ENCODE measurements at regions not wholly inside any gene's neighbourhood (a gene's known extent, or its start where the extent isn't known, plus 50 kb on each side); places are given as distances from the start of the nearest gene placed in this dataset.
"Not testable (repeated sequence)": the region's sequence is repeated elsewhere in the genome, so short reads cannot be mapped to it uniquely, and the experiment has no call there.

- no peak for TF ChIP-seq CTCF (IDR thresholded peaks at IDR 0.05; ENCODE audit: unreplicated experiment)
- no peaks in the 10 kb centered on the region for H3K9me3 Mint-ChIP-seq (ENCODE audit: unreplicated experiment)
- H3K36me3 Mint-ChIP-seq (ENCODE audit: low read depth, unreplicated experiment) = no peaks in the 10 kb centered on the region
- DNase-seq (ENCODE audit: low spot score) = no peak
- H3K4me1 Mint-ChIP-seq (ENCODE audit: unreplicated experiment) = no peaks in the 10 kb centered on the region
- H3K4me3 Mint-ChIP-seq (ENCODE audit: unreplicated experiment) = no peak overlapping the region
- H3K27ac Mint-ChIP-seq (ENCODE audit: unreplicated experiment) = no peak overlapping the region
- peaks cover 2% of the 10 kb centered on the region for H3K27me3 Mint-ChIP-seq (ENCODE audit: unreplicated experiment)
These were observed 263.2 kb downstream of the GJA1 start for GRCh38 chr6:121698617-121699016.

- not testable (repeated sequence) for H3K4me1 Mint-ChIP-seq (ENCODE audit: unreplicated experiment); H3K27me3 Mint-ChIP-seq (ENCODE audit: unreplicated experiment); H3K36me3 Mint-ChIP-seq (ENCODE audit: low read depth, unreplicated experiment); H3K4me3 Mint-ChIP-seq (ENCODE audit: unreplicated experiment); H3K9me3 Mint-ChIP-seq (ENCODE audit: unreplicated experiment); DNase-seq (ENCODE audit: low spot score); H3K27ac Mint-ChIP-seq (ENCODE audit: unreplicated experiment)
These were observed 267.7 kb downstream of the GJA1 start for GRCh38 chr6:121703129-121703528.

DNA sequence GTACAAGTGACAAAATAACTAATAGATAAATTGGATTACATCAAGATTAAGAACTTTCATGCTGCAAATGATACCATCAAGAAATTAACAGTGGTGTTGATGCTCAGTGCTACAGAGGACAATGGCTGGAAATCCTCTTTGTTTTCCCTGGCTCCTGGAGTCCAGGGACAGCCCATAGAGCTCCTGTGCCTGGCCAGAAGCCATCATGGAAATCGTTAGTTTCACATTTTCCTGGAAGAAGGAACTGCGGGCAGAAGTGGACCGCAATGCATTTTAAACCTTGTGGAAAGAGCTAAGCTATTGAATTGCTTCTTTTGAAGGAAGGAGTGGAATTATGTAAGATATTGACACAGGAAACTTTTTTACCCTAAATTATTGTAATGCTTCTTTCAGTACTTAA, 276.0 kb downstream of the GJA1 start:
- Mint-ChIP-seq H3K4me1 (ENCODE audit: unreplicated experiment) (peaks cover 7% of the 10 kb centered on the region), H3K4me3 (ENCODE audit: unreplicated experiment) (no peak overlapping the region), H3K36me3 (ENCODE audit: low read depth, unreplicated experiment) (no peaks in the 10 kb centered on the region), H3K27ac (ENCODE audit: unreplicated experiment) (peak overlapping the region; percentile 50), H3K9me3 (ENCODE audit: unreplicated experiment) (no peaks in the 10 kb centered on the region), H3K27me3 (ENCODE audit: unreplicated experiment) (no peaks in the 10 kb centered on the region)
- no peak for TF ChIP-seq CTCF (IDR thresholded peaks at IDR 0.05; ENCODE audit: unreplicated experiment)
- peak; percentile 11 for DNase-seq (ENCODE audit: low spot score)

GRCh38 chr6:121717686-121718085, 282.2 kb downstream of the GJA1 start:
- Mint-ChIP-seq H3K27me3 (ENCODE audit: unreplicated experiment) (no peaks in the 10 kb centered on the region), H3K36me3 (ENCODE audit: low read depth, unreplicated experiment) (no peaks in the 10 kb centered on the region), H3K4me3 (ENCODE audit: unreplicated experiment) (no peak overlapping the region), H3K4me1 (ENCODE audit: unreplicated experiment) (no peaks in the 10 kb centered on the region), H3K9me3 (ENCODE audit: unreplicated experiment) (no peaks in the 10 kb centered on the region), H3K27ac (ENCODE audit: unreplicated experiment) (no peak overlapping the region)
- DNase-seq (ENCODE audit: low spot score) = no peak
- no peak for TF ChIP-seq CTCF (IDR thresholded peaks at IDR 0.05; ENCODE audit: unreplicated experiment)

DNA sequence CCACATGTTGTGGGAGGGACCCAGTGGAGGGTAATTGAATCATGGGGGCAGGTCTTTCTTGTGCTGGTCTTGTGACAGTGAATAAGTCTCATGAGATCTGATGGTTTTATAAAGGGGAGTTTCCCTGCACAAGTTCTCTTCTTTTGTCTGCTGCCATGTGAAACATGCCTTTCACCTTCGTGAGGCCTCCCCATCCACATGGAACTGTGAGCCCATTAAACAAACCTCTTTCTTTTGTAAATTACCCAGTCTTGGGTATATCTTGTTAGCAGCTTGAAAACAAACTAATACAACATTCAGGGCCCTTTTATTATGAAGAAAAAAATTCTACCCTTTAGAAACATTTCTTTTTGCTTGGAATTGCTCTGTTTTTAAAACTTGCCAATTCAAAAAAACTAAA, 285.4 kb downstream of the GJA1 start:
- not testable (repeated sequence) for H3K36me3 Mint-ChIP-seq (ENCODE audit: low read depth, unreplicated experiment); H3K9me3 Mint-ChIP-seq (ENCODE audit: unreplicated experiment); DNase-seq (ENCODE audit: low spot score); H3K27me3 Mint-ChIP-seq (ENCODE audit: unreplicated experiment); H3K27ac Mint-ChIP-seq (ENCODE audit: unreplicated experiment); H3K4me3 Mint-ChIP-seq (ENCODE audit: unreplicated experiment)
- H3K4me1 Mint-ChIP-seq (ENCODE audit: unreplicated experiment) = peaks cover 12% of the 10 kb centered on the region

DNA sequence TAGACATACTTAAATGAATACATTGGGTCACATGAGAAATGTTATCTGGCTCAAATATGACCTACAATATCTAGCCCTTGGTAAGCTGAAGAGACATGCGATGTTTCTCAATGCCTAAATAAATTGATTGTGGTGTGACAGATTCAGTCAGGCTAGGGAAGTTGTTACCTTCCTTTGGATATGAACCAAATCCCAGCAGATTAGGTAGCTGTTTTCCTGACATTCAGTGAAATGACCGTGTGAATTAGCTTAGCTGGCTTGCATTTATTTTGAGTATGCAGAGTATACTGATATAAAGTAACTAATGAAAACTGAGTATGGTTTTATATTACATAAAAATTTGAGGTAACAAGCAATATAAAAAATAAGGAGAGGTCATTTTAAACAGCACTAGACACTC, 288.2 kb downstream of the GJA1 start:
- no peaks in the 10 kb centered on the region for H3K36me3 Mint-ChIP-seq (ENCODE audit: low read depth, unreplicated experiment)
- no peaks in the 10 kb centered on the region for H3K27me3 Mint-ChIP-seq (ENCODE audit: unreplicated experiment)
- no peak overlapping the region for H3K4me3 Mint-ChIP-seq (ENCODE audit: unreplicated experiment)
- no peak overlapping the region for H3K27ac Mint-ChIP-seq (ENCODE audit: unreplicated experiment)
- no peak for TF ChIP-seq CTCF (IDR thresholded peaks at IDR 0.05; ENCODE audit: unreplicated experiment)
- no peaks in the 10 kb centered on the region for H3K9me3 Mint-ChIP-seq (ENCODE audit: unreplicated experiment)
- H3K4me1 Mint-ChIP-seq (ENCODE audit: unreplicated experiment) = peaks cover 12% of the 10 kb centered on the region
- DNase-seq (ENCODE audit: low spot score) = no peak
